GF-D8 (cell line): ENCODE measurements at regions not wholly inside any gene's neighbourhood (a gene's known extent, or its start where the extent isn't known, plus 50 kb on each side); places are given as distances from the start of the nearest gene placed in this dataset.

Experiments
- DNase-seq: peaks from one replicate; lab custom pipeline; 2025; lab: John Stamatoyannopoulos, UW

DNA sequence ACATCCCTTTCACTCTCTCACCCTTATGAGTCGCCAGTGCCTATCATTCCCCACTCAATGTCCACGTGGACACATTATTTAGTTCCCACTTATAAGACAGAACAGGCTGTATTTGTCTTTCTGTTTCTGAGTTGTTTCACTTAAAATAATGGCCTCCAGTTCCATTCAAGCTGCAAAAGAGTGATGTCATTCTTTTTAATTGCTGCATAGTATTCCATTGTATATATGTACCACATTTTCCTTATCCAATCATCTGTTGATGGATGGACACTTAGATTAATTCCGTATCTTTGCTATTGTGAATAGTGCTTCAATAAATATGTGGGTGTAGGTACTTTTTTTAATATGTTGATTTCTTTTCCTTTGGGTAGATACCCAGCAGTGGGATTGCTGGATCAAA is 79.1 kb downstream of the ZNF365 start:
- DNase-seq = no peak

DNA sequence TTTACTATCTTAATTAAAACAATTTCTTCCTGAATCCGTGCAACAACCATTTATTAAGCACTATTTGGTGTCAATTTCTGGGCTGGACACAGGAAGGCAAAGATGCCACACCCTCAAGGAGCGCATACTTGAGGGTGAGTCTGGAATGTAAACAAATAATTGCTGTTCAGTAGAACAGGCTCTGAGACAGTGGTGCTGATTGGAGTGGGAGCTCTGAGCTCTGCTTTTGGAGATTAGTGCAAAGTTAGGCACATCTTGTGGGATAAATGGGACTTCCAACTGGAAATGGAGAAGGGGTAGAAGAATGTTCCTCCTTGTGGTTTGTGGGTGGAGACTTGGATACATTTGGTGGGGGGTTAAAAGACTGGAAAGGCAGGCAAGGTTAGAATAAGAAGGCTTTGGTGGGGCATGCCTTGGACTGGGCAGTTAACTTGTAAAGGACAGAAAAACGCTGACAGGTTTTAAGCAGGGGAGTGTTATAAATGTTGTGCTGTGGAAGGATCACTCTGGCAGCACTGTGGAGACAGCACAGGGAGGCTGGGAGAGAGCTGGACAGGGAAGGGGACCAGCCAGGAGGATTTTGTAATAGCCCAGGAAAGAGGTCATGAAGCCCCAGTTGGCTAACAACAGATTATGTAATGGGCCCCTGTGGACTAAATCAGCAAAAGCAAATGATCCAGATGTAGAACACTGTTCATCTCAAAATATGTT is 80.7 kb downstream of the ZNF365 start:
- no peak for DNase-seq

DNA sequence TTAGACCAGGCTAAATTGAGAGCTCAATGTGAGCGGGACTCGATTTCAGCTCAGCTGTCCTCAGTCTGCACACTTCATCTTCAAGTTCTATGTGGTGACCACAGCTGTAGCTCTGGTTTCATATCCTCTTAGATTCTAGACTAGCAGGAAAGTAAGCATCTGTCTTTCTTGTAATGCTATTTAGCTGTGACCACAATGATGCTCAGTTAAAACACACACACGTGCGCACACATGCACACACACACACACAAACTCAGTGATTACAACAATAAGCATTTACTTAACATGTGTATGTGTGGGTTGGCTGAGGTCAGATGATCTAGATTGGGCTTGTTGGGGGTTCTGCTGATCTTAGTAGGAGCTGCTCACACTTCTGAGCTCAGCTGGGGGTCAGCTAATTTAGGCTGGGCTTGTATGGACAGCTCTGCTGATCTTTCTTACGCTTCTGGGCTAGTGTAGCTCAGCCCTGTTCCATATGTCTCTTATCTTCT is 82.5 kb downstream of the ZNF365 start:
- DNase-seq = no peak

DNA sequence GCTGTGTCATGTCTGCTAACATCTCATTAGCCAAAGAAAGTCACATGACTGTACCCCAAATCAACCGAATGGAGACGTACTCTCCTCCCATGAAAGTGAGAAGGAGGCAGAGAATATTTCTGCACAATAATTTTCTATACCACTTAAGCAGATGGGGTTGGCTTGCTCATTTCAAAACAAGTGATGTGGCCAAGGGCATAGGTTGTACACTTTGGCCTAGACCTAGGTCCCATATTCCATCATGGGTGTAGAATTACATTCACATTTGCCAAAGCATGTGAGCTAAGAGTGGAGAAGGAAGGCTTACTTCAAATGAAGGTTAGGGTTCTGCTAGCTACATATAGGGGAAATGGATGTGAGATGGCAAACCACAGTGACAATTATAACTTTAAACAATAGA is 83.0 kb downstream of the ZNF365 start:
- no peak for DNase-seq

DNA sequence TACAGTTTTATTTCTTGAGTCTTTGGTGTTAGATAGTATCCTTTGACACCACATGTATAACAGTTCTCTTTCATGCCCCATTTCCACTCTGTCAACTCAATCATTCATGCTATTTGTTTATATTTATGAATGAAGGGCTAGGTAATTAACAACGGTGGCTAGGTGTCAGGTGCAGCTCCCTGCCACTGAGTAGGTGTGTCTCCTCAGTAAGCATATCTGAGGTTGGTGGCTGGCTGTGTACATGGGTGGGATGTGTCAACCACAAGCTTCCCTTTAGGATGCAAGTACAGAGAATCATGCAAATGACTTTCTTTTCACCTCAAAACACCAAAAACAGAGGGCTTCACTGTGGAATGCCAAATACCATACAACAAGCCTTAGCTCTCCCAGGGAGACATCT is 83.4 kb downstream of the ZNF365 start:
- no peak for DNase-seq

DNA sequence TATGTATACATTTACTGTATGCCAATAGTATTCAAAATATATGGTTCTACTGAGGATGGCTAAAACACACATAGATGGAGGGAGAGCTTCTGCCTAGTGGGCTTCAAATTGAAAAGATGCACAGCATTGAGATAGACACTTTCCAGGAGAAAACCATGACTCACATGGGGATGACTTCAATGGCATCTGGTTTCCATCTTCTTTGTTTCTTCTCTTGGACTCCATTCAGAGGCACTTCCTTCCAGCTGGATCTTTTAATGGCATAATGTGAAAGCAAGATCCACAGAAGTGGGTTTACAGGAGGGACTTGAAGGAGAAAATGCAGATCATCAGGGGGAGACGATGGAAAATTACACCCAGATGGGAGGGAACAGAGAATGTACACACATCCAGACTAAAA is 84.9 kb downstream of the ZNF365 start:
- no peak for DNase-seq

DNA sequence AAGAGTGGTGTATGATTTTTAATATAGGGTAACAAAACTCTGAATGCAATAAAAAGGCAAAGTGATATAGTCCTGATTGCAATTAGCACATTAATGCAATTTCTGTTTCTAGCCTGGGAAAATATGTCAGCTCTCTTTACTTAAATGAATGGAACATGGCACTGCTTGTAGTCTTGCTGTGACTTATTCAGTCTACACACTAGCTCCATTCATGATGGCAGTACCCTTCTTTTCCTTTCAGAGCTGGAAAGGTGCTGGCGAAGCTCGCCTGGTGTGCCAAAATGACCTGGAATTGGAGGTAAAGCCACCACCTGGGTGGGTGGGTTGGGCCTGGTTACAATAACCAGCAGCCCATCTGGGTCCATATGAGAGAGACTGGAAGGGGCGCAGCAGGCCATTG is 85.3 kb downstream of the ZNF365 start:
- no peak for DNase-seq

DNA sequence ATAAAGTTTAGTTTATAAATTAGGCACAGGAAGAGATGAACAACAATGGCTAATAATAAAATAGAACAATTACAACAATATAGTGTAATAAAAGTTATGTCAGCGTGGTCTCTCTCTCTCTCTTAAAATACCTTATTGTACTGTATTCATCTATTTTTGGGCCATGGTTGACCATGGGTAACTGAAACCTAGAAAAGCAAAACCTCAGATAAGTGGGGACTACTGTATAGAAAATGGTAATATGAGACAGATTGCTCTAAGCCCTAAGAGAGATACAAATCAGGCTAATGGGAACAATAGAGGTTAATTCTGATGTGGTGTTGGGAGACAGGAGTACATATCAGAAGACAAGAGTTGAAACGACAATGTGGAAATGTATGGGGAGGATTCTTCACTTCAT is 86.2 kb downstream of the ZNF365 start:
- DNase-seq = no peak

DNA sequence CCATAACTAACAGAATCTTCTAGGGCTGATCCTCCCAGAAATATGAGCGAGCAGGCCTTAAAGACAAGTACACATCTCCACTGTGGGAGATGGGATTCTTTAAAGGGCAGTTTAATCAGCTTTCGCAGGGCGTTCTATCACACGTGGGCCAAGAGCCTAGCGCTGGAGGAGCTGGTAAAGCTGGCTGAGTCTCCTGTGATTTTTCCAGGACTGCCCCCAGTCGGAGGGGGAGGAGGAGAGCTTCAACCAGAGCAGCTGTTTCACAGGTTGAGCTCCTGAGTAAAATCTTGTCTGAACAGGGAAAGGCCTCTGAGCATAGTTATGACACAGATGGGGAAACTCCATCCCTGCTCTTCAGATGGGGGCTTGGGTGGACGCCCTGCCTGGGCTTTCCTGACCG is 87.0 kb downstream of the ZNF365 start:
- DNase-seq = no peak

DNA sequence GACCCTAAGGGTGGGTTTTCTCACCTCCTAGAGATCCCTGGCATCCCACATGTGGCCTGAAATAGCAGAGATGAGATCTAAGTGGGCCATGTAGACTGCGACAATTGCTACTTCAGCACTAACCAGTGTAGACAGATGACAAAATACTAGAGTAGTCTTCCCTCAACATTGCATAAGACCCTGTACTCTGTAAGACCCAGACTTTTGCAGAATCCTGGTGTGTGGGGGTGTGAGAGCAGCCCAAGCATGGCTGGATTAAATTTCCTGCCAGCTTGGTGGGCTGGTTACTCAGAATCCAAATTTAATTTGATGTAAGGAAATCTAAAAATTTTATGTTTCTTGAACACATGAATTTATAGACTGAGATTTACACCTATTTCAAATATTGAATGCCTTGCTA is 88.3 kb downstream of the ZNF365 start:
- no peak for DNase-seq

DNA sequence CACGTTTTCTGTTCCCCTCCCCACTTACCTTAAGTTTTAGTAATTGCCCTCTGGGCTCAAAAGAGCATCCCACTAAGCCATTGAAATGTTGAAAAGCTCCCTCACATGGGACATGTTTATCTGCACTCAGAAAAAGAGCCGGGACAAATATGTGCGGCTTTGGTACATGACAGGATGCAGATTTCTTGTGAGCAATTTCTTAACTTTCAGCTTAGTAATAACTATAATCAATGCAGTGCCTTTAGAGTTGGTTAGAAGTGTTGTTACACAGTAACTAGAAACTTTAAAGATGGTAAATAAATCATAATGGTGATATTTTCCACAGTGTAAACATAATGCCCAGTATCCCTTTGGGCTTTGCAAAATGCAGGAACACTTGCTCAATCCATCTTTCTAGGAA is 89.2 kb downstream of the ZNF365 start:
- no peak for DNase-seq

DNA sequence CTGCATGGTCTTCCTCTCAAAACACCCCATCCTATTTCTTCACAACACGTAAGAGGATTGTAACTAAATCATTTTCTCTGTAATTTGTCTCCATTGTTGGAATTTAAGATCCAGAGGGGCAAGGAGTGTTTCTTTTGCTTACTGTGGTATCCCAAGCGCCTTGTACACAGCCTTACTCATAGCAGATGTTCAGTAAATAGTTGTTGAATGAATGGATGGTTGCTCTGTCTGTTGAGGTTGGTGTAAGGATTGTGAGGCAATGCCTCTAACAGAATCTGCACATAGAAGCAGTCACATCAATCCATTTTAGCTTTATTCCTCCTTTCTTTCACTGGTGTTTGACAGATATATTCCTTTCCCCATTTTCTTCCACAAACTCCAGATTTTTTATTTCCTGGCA is 90.1 kb downstream of the ZNF365 start:
- no peak for DNase-seq

DNA sequence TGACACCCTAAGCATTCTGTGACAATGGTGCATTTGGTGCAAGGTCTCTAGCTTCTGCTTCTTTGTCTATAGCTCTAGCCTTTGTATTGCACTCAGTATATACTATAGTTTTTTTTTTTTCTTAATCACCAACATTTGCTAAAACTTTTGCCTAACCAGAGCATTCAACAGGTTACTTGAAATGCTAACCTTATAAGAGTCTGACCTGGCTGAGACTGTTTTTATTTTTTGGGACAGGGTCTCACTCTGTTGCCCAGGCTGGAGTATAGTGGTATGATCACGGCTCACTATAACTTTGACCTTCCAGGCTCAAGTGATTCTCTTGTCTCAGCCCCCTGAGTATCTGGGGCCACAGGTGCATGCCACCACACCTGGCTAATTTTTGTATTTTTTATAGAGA is 92.4 kb downstream of the ZNF365 start:
- no peak for DNase-seq

DNA sequence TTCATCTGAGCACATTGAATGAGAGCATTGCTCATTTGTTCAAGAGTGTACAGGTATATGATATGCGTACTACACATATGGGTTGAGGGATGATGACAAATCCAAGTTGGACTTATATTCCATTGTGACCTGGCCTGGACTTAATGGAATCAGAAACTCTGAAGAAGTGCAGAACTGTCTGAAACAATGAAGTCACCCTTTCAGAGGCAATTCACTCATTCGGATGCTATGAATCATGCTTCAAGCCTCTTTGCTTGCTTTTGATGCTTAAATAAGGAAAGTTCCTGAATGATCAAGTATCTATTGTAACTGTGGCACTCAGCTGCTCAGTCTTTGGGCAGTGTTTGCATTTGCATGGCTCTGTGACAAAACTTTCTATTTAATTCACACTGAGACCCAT is 93.4 kb downstream of the ZNF365 start:
- DNase-seq = no peak

DNA sequence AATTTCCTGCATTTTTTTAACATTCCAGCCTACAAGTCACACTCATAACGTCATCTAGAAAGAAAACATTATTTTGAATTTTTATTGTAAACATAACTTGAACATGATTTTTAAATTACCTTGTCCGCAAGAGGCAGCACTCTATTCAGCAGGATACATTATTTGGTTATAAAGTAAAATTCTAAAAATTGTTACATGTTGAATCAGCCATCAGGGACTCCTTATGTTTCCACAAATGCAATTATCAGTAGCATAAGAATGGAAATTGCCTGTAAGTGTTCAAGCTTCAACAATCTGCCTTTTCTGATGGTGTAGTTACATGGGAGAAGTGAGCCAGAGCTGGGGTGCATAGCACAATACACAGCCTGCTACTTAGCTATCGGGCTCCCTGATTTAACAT is 97.5 kb downstream of the ZNF365 start:
- DNase-seq = no peak

DNA sequence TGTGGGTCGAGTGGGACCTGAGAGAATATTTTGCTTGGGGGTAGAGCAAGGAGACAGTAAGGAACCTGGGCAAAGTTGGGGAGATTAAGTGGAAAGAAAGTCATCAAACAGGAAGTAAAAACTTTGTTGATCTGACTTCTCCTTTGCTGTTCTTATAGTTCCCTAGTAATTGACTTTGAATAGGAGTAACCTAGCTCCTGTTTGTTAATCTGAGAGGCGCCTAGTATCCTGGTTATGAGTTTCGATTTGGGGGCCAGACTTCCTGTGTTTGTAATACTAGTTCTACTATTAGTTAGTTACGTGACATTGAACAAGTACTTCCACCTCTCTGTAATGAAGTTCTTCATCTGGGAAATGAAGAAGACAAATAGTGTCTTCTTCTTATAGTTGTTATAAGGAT is 99.1 kb downstream of the ZNF365 start:
- no peak for DNase-seq

DNA sequence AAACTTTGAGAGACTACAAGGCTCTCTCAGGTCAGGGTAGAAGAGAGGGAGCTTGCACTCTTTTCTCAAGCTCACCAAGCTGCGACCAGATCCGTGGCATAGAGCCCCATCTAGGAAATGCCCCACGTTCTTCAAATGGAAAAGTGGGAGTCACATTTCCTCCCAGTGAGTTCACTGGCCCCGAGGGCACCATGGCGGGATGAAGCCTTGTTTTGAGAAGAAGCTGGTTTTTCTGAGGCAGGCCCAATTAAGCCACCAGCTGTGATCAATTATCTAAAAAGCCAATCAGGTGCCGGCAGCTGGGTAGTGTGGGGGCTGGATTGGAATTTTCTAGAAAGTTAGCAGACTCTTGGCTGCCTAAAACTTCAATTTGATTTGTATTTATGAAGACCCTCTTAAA is 101.4 kb downstream of the ZNF365 start:
- no peak for DNase-seq

DNA sequence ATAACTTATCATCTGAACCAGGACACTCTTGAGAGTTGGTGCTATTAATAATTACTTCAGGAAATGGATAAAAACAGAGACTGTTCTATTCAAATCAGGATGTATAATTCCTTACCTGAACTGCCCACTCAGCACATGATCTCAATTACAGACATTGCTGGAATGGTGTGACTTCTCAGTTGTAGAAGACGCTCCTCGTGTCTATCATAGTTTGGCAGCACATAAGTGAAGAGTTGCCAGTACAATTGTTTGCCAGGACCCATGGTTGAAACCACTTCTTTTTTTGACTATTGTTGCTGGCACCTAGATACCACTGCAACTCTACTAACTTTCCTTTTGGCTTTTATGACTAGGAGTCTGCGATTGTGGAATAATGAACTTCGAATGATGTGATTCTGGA is 105.4 kb downstream of the ZNF365 start:
- no peak for DNase-seq

DNA sequence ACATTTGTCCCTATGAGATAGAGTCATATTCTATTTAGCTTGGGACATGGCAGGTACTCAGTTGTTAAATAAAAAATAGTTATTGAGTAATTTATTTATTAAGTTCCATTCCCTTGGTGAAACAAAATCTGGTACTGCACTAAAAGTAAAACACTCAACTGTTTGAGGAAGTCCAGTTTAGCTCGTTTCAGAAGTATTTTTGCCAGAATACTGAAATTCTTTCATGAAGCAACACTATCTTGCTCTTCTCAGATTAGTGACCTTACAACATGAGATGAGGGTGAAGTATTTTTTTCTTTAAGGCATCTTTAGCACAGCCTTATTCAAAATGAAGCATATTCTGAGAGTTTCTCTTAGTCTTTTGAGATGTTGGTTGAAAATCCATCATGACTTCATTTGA is 106.0 kb downstream of the ZNF365 start:
- no peak for DNase-seq

DNA sequence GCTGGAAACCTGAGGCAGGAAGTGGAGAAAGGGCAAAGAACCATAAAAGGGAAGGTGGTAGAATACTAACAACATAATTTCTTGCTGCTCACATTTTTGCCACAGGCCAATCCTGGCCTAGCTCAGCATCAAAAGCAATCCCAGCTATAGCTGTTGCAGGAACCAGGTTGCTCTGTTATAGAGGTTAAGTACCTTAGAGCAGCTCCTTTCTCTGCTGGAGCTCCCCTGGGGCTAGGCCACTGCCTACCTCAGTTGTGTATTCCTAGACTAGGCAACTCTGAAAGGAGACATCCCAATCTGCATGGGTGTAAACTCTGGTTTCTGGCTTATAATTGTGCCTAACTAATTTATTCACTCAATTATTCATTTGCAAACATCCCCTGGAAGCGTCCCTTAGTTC is 108.4 kb downstream of the ZNF365 start:
- no peak for DNase-seq

DNA sequence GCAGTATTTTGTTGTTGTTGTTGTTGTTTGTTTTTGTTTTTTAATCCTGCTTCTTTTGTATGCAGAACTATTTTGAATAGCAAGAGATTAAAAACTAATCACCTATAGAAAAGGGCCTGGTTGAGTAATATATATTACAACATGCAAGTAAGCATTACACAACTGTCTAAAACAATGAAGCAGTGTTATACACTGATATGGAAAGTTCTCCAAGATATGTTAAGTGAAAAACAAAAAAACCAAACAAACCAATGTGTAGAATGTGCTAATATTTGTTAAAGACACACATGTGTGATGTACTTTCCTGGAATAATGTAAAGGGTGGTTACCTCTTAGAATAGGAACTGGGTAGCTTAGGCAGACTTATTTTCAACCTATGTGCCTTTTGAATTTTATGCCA is 117.4 kb downstream of the ZNF365 start:
- no peak for DNase-seq

DNA sequence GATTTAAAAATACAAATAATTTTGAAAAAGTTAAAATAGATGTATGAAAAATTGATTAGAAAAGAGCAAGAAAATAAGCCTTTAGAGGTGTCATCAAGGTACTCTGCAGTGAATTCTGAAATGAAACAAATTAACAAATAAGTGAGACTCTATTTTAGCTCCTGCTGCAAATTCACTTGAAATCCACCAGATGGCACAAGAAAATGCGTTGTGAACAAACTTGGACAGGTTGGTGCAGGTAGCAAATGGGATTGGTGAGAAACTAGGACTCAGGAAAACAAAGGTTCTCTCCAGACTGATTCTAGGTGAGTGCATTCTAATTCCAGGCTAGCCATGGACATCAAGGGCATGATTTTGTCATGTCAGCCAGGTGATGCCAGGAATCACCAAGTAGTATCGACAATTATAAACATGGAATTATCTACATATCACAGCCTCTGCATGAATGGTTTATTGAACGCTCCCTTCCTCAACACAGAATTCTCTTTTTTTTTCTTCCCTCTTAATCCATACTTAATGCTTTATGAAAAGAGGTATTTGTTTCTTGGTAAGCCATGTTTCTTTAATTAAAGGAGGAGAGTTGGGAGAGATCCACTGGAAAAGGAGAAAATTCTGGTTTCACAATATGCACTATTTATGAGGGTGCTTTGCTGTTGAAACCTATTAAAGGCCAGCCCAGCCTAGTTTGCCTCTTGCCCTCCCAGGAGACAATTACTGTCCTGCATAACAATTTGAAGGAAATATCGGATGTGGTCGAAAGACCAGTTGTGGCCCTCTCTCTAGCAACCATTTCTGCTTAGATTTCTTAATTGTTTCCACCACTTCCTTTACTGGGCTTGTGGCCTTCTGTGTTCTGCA is 118.1 kb downstream of the ZNF365 start:
- DNase-seq = peak; percentile 85

DNA sequence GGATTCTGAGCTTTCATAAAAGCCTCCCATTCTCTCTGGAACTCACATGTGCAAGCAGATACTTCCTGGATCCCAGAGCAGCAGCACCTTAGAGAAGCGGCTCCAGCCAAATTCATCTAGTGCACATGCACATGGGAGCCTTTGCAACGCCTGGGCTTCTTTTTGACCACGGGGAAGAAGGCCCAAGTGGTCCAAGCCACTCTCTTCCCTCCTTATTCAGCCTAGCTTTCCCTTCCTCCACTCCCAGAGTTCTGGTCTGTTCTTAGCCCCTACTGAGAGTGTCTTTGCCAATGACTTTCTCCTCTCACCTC is 118.7 kb downstream of the ZNF365 start:
- no peak for DNase-seq

DNA sequence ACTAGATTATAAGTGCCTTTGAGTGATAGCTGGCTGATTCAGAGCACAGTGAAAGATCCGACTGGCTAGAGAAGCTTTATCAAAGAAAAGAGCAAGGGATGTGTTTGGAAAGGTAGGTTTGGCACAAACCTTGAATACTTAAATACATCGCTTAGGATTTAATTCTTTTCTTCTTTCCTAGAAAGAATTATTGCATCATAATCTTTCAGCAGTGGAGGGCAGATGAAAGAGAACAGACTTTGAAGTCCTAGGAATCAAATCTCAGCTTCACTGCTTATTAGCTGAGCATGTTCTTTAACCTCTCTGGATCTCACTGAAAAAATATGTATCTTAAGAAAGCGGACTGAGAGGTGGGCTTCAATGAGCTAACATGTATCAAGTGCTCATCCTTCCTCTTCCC is 122.8 kb downstream of the ZNF365 start:
- no peak for DNase-seq
